GM12864 (cell line): ENCODE measurements at regions not wholly inside any gene's neighbourhood (a gene's known extent, or its start where the extent isn't known, plus 50 kb on each side); places are given as distances from the start of the nearest gene placed in this dataset.

ENCODE experiments used
- DNase-seq: peaks from one replicate; pipeline ENCODE4 v3.0.0-alpha.2; 2011; ENCODE audit warnings: low read depth
- H3K4me3 ChIP-seq: 2 replicates; pipeline ENCODE4 v1.5.1; 2011; ENCODE audit warnings: mild to moderate bottlenecking, low read depth, low read length, control low read depth
- CTCF ChIP-seq: IDR thresholded peaks from 2 replicates; pipeline ENCODE4 v1.5.1; 2011; ENCODE audit warnings: low read depth, mild to moderate bottlenecking, moderate library complexity, low read length, control low read depth, inconsistent platforms; ENCODE audit errors: missing control alignments

- H3K4me3 ChIP-seq, result no peak overlapping the region
- no peak for TF ChIP-seq CTCF
- DNase-seq, result no peak
Observed at GRCh38 chr9:135370411-135371375, 108.9 kb upstream of the PPP1R26 start.

- DNase-seq, result no peak
- no peak overlapping the region for H3K4me3 ChIP-seq
- no peak for TF ChIP-seq CTCF
Observed at GRCh38 chr9:135371535-135371934, 108.0 kb upstream of the PPP1R26 start.

GRCh38 chr9:135372036-135372435 lies 107.5 kb upstream of the PPP1R26 start:
- DNase-seq, result no peak
- no peak overlapping the region for H3K4me3 ChIP-seq
- no peak for TF ChIP-seq CTCF

GRCh38 chr9:135372501-135373008 lies 107.0 kb upstream of the PPP1R26 start:
- H3K4me3 ChIP-seq, result no peak overlapping the region
- TF ChIP-seq CTCF, result no peak
- no peak for DNase-seq

GRCh38 chr9:135373151-135373685 lies 106.4 kb upstream of the PPP1R26 start:
- TF ChIP-seq CTCF, result no peak
- DNase-seq, result no peak

GRCh38 chr9:135373820-135374219 lies 105.8 kb upstream of the PPP1R26 start:
- TF ChIP-seq CTCF, result no peak
- H3K4me3 ChIP-seq, result no peak overlapping the region
- no peak for DNase-seq

More at GRCh38 chr9:135373151-135373685, 106.4 kb upstream of the PPP1R26 start:
- no peak overlapping the region for H3K4me3 ChIP-seq
